Mesothelial cell of epicardium (in vitro differentiated cells): ENCODE measurements at regions not wholly inside any gene's neighbourhood (a gene's known extent, or its start where the extent isn't known, plus 50 kb on each side); places are given as distances from the start of the nearest gene placed in this dataset.

Experiments used
- DNase-seq, 2 experiments: peaks; one replicate each; pipeline ENCODE4 v3.0.0; 2021; ENCODE audit warnings: low spot score in 2 of 2; ENCODE audit not compliant: unreplicated experiment in 2 of 2
- H3K27ac Mint-ChIP-seq: 2 replicates; pipeline ENCODE4 v1.8.0; 2021; ENCODE audit warnings: mixed read lengths
- H3K27me3 Mint-ChIP-seq: 2 replicates; pipeline ENCODE4 v1.8.0; 2021; ENCODE audit warnings: low read depth, mixed read lengths
- H3K36me3 Mint-ChIP-seq: 2 replicates; pipeline ENCODE4 v1.8.0; 2021; ENCODE audit warnings: mixed read lengths
- H3K4me1 Mint-ChIP-seq: 2 replicates; pipeline ENCODE4 v1.8.0; 2021; ENCODE audit warnings: mixed read lengths
- H3K4me3 Mint-ChIP-seq: 2 replicates; pipeline ENCODE4 v1.8.0; 2021; ENCODE audit warnings: mild to moderate bottlenecking, moderate library complexity, mixed read lengths
- H3K9me3 Mint-ChIP-seq: 2 replicates; pipeline ENCODE4 v1.8.0; 2021; ENCODE audit warnings: mixed read lengths
- TF ChIP-seq, protein P1 (sequence below): fragments of 200-600 bp; sonication (generic); IDR thresholded peaks from one replicate; pipeline ENCODE4 v1.5.0; 2021; ENCODE audit warnings: antibody characterized with exemption; ENCODE audit not compliant: unreplicated experiment

DNA sequence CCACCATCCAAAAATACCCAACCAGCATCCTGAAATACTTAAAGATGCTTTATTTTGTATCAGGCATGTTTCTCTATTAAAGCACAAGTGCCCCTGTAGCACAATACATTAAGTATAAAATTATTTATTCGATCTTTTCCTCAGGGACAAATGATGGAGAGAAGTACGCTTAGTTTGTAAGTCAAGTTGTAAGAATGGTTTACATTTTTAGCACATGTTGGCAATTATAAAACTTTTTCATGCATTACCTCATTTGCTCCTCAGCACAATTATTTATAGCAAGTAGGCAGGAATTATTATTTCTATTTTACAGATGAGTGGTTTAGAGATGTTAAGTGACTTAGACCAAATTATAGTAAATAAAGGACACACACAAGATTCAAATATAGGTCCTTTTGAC lies 232.6 kb upstream of the HTR2A start:
- TF ChIP-seq, protein P1, sequence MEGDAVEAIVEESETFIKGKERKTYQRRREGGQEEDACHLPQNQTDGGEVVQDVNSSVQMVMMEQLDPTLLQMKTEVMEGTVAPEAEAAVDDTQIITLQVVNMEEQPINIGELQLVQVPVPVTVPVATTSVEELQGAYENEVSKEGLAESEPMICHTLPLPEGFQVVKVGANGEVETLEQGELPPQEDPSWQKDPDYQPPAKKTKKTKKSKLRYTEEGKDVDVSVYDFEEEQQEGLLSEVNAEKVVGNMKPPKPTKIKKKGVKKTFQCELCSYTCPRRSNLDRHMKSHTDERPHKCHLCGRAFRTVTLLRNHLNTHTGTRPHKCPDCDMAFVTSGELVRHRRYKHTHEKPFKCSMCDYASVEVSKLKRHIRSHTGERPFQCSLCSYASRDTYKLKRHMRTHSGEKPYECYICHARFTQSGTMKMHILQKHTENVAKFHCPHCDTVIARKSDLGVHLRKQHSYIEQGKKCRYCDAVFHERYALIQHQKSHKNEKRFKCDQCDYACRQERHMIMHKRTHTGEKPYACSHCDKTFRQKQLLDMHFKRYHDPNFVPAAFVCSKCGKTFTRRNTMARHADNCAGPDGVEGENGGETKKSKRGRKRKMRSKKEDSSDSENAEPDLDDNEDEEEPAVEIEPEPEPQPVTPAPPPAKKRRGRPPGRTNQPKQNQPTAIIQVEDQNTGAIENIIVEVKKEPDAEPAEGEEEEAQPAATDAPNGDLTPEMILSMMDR = no peak
- no peaks in the 10 kb centered on the region for H3K36me3 Mint-ChIP-seq

DNA sequence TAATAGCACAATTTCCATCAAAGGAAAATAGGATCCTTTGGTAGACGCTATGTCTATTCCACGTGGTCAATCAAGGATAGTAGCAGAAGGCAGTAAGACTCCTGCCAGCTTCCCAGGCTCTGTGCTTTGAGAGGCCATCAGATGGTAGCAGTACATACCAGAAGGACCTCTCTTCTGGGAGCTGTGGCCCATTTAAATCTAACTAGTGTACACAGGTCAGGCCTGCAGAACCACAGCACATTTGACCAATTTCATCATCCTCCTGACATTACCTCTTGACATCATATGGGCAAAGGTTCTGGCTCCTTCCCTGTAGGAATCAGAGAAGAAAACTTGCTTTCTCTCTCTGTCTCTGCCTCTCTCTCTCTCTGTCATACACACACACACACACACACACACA lies 229.6 kb upstream of the HTR2A start:
- no peak for DNase-seq
- TF ChIP-seq, protein P1 = no peak
- Mint-ChIP-seq H3K9me3 (peaks cover 4% of the 10 kb centered on the region), H3K4me3 (no peak overlapping the region), H3K4me1 (peaks cover 13% of the 10 kb centered on the region), H3K36me3 (no peaks in the 10 kb centered on the region), H3K27me3 (no peaks in the 10 kb centered on the region), H3K27ac (no peak overlapping the region)

More for the DNA sequence above, 232.6 kb upstream of the HTR2A start:
- Mint-ChIP-seq H3K4me3 (no peak overlapping the region), H3K9me3 (no peaks in the 10 kb centered on the region), H3K27ac (no peak overlapping the region), H3K4me1 (peaks cover 25% of the 10 kb centered on the region), H3K27me3 (no peaks in the 10 kb centered on the region)
- DNase-seq = no peak

DNA sequence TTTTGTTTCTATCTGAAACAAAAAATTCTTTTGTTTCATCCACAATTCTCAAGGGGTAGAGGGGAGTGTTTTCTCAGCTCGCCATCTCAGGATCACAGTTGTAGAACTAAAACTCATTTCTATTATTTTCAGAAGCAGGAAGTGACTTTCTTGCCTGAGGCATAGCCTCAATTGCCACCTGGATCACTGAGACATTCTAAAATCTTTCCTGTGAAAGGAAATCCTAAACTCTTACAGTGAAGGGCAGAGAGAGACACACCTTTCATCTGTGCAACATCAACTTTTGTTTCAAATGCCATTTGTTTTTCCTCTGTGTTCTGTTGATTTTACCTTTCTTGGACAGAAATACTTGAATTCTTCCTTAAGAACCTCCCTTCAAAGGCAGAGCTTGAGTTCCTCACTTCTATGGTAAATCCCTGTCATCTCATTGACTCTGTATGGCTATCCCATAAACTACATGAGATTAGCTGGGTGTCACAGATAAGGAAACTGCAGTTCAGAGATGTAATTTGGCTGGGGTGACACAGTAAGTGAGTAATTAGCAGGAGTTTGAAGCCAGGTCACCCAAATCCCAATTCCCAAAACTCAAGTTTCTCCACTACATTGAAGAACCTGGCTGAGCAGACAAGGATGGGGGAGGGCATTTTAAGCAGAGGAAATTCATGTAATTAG lies 224.4 kb upstream of the HTR2A start:
- DNase-seq = no peak
- TF ChIP-seq, protein P1 = no peak
- peaks cover 48% of the 10 kb centered on the region for H3K4me1 Mint-ChIP-seq
- H3K9me3 Mint-ChIP-seq = peaks cover 4% of the 10 kb centered on the region
- peak overlapping the region; percentile 45 for H3K27ac Mint-ChIP-seq
- no peaks in the 10 kb centered on the region for H3K27me3 Mint-ChIP-seq
- H3K4me3 Mint-ChIP-seq = no peak overlapping the region
- H3K36me3 Mint-ChIP-seq = no peaks in the 10 kb centered on the region

DNA sequence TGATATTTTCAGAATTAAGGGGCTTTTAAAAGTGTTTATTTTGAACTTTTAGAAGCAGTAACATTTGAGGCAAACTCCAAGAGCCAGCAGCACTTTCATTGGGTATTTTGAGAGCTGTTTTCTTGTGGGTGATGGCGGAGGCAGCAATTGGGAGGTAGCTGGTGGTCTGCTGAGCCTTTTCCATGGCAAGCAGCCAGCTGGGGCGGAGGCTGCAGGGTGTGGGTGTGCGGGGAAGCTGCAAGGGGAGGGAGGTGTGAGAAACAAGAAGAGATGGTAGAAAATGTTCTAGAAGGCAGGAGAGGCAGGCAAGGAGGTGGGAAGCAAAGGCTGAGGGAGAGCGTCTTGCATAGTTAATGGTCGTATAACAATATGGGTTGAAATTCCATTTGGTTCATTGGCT lies 223.4 kb upstream of the HTR2A start:
- TF ChIP-seq, protein P1 = no peak
- peaks cover 4% of the 10 kb centered on the region for H3K9me3 Mint-ChIP-seq
- H3K27me3 Mint-ChIP-seq = no peaks in the 10 kb centered on the region
- H3K27ac Mint-ChIP-seq = peak overlapping the region; percentile 73
- H3K36me3 Mint-ChIP-seq = no peaks in the 10 kb centered on the region
- peak in 1 of 2 experiments; percentile 41 for DNase-seq
- peaks cover 48% of the 10 kb centered on the region for H3K4me1 Mint-ChIP-seq
- no peak overlapping the region for H3K4me3 Mint-ChIP-seq

DNA sequence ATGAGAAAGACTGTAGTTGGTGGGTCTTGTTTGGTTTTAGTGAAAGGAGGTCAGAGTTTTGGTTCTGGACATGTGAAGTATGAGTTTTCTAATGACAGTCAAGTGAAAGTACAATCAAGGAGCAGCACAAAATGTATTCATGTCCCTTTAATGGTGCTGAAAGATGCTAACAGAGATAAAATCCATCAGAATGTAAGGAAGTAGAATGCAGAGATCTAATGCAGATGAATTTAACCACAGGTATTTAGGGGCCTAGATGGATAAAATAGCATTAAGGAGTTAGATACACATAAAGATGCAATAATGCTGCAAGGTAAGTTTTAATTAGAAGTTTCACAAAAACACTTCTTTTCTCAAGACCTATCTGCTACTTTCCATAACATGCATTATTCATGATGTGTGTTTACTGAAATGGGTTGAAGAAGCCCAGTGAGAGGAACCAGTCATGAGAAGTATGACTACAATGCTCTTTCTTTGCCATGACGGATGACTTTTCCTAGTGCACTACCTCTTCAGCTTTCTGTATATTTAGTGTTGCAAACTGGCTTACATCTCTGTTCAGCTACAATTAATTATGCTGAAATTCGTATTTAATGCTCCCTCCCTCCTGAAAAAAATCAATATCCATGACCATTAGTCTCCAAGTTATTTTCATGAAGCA lies 222.9 kb upstream of the HTR2A start:
- no peaks in the 10 kb centered on the region for H3K36me3 Mint-ChIP-seq
- H3K4me3 Mint-ChIP-seq = no peak overlapping the region
- no peaks in the 10 kb centered on the region for H3K27me3 Mint-ChIP-seq
- DNase-seq = no peak
- no peak overlapping the region for H3K27ac Mint-ChIP-seq
- TF ChIP-seq, protein P1 = no peak
- H3K4me1 Mint-ChIP-seq = peaks cover 48% of the 10 kb centered on the region
- peaks cover 4% of the 10 kb centered on the region for H3K9me3 Mint-ChIP-seq
